GM18498 (cell line): ENCODE measurements at regions not wholly inside any gene's neighbourhood (a gene's known extent, or its start where the extent isn't known, plus 50 kb on each side); places are given as distances from the start of the nearest gene placed in this dataset.
"Not testable (repeated sequence)": the region's sequence is repeated elsewhere in the genome, so short reads cannot be mapped to it uniquely, and the experiment has no call there.

ENCODE experiments used
- ATAC-seq: cut with Tn5 transposase; IDR thresholded peaks from one replicate; pipeline ENCODE4 v1.9.1; 2021; ENCODE audit warnings: mild to moderate bottlenecking, moderate library complexity; ENCODE audit not compliant: unreplicated experiment

GRCh38 chr10:81386817-81387216 lies 488.2 kb upstream of the NRG3 start:
- no peak for ATAC-seq

DNA sequence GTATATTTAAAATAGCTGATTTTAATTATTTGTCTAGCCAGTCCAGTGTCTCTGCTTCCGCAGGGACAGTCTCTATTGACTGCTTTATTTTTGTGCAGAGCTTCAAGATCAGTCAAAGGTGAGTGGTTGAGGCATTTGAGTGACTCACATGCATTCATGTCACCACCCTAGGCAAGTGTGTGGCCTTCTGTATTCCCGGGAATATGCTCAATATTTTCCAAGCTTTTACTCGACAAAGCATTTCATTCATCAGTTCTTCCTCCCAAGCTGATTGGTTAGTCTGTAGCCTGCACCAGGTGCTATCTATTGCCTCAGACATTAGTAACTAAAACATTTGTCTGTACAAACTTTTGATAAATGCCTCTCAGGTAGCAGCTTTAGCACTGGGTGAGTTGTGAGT lies 471.5 kb upstream of the NRG3 start:
- ATAC-seq = no peak

- ATAC-seq = no peak
Observed at GRCh38 chr10:81405399-81405798, 469.6 kb upstream of the NRG3 start.

- no peak for ATAC-seq
Observed at GRCh38 chr10:81414038-81414437, 461.0 kb upstream of the NRG3 start.

DNA sequence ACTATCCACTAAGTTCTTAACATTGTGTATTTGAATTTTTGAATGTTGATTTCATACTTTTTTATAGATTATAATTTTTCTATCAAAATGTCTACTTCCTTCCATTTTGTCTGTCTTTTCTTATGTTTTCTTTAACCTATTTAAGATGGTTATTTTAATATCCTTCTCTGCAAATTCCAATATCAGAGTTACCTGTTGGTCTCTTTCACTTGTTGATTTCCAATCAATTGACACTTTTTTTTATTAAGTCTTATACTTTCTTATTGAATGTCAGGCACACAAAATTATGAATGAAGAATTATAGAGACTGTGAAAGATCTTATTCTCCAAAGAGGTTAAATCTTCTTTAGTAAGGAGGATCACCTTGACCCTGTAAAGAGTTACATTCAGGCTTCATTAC lies 448.3 kb upstream of the NRG3 start:
- ATAC-seq = no peak

- no peak for ATAC-seq
Observed at GRCh38 chr10:81428456-81429134, 446.4 kb upstream of the NRG3 start.

DNA sequence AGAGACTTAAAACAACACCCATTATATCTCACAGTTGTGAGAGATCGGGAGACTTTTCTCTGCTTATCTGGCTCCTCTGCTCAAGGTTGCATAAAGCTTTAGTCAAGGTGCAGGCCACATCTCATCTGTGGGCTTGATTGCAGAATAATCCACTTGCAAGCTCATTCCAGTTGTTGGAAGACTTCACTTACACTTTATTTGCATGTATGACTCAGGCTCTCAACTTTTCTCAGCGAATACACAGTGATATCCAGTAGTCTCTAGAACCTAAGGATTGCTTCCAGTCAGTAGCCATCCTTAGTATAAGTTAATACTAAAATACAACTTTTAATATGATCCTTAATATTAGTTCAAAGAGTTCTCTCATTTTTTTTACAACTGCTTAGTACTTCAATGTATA lies 435.5 kb upstream of the NRG3 start:
- ATAC-seq = no peak

DNA sequence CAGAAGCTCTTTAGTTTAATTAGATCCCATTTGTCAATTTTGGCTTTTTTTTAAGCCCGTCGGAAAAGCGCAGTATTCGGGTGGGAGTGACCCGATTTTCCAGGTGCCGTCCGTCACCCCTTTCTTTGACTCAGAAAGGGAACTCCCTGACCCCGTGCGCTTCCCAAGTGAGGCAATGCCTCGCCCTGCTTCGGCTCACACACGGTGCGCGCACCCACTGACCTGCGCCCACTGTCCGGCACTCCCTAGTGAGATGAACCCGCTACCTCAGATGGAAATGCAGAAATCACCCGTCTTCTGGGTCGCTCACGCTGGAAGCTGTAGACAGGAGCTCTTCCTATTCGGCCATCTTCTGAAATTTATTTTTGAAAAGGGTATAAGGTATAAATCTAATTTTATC lies 433.4 kb upstream of the NRG3 start:
- ATAC-seq = not testable (repeated sequence)

DNA sequence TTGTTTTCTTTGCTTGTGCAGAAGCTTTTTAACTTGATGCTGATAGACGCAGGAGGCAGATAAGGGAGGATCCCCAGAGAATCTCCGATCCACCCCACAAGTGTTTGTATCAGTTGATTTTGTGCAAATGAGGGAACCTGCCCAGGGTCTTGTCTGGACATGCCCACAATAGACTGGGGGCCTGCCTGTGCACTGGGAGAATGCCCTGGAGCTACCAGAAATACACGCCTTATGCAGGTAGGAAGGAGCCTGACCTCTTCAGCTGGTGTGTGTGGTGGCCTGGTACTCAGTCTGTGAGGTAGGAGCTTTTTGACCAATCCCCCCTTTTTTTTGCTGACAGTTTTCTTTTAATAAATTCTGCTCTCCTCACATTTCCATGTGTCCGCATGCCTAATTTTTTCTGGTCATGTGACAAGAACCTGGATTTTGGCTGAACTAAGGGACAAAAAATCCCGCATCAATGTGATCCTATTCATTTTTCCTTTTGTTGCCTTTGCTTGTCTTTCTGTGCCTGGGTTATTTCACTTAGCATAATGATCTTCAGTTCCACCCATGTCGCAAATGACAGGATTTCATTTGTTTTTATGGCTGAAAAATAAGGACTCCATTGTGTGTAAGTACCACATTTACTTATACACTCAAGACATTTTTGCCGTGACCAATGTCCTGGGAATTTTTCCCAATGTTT lies 430.6 kb upstream of the NRG3 start:
- no peak for ATAC-seq

DNA sequence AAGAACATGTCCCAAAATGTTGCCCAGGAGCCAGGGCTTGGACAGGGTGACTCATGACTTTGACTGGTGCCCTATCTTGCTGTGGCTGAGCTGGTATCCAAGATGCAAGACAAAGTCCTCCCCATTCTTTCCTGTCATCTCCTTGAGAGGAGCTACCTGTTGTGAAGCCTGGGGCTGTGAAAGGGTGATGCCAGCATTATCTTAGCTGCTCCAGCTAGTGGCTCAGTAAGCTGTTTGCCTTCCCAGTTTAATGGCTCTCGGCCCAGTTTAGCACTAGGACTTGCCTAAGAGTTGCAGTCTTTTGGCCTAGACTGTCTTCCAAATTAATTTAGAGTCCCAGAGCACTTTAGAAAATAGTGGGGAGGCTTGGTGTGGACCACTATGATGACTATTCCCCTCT lies 424.3 kb upstream of the NRG3 start:
- ATAC-seq = no peak

GRCh38 chr10:81472927-81473470 lies 402.0 kb upstream of the NRG3 start:
- no peak for ATAC-seq

DNA sequence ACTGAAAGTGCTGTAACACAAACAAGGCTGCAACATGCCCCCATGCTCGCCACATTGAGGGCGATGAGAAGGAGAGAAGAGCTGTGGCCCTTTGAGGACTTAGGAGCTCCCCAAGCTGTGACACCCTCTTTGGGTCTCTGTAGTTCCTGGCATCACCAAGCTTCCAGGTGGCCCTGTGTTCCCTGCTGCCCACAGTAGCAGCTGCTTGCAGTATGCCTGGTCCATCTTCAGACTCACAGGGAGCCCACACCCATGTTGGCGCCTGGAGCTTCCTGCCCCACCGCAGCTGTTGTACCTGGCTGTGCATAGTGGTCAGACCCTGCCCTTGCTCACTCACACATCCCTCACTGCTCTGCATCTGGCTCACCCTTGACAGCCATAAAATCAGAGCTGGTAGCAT lies 401.2 kb upstream of the NRG3 start:
- ATAC-seq = no peak

- ATAC-seq = no peak
Observed at GRCh38 chr10:81479316-81479715, 395.7 kb upstream of the NRG3 start.

GRCh38 chr10:81496626-81497025 lies 378.4 kb upstream of the NRG3 start:
- no peak for ATAC-seq

DNA sequence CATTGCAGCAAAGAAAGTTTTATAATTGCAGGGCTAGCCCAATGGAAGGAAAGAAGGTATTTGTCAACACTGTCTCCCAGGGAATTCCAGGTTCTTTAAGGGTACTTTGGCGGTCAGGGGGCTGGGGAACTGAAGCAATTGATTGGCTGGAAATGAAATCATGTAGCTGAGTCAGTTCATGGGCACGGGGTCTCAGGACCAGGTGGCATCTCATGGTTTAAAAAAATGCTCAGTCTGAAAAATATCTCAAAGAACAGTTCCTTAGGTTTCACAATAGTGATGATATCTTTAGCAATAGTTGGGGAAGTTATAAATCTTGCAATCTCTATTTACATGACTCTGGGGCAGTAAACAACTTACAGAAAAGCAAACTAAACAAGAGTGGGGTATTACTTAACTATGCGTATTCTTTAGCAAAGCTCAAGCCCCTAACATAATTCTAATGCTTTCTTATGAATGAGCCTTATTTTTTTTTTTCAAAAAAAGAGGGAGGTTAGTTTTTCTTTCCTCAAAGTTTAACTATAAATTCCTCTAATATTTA lies 376.9 kb upstream of the NRG3 start:
- no peak for ATAC-seq

GRCh38 chr10:81502677-81503359 lies 372.2 kb upstream of the NRG3 start:
- no peak for ATAC-seq

GRCh38 chr10:81505777-81506176 lies 369.2 kb upstream of the NRG3 start:
- ATAC-seq = not testable (repeated sequence)

GRCh38 chr10:81514811-81515210 lies 360.2 kb upstream of the NRG3 start:
- ATAC-seq = no peak

- no peak for ATAC-seq
Observed at GRCh38 chr10:81520688-81521087, 354.3 kb upstream of the NRG3 start.

- ATAC-seq = no peak
Observed at GRCh38 chr10:81524467-81524866, 350.5 kb upstream of the NRG3 start.

DNA sequence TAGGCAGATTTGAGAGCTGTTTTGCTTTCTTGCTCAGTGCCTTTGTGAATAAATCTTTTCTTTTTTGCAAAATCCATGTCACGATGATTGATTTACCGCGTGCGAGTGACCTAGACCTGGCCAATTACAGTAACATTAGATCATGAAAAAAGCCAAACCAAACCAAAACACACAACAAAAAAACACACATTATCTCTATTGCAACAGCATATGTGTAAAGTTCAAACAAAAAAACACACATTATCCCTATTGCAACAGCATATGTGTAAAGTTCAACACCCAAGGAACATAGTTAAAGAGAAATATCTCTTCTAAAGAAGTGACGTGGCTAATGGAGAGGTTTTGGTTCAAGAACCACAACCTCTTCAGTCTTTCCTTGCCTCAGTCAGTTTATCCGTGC lies 342.6 kb upstream of the NRG3 start:
- ATAC-seq = no peak

DNA sequence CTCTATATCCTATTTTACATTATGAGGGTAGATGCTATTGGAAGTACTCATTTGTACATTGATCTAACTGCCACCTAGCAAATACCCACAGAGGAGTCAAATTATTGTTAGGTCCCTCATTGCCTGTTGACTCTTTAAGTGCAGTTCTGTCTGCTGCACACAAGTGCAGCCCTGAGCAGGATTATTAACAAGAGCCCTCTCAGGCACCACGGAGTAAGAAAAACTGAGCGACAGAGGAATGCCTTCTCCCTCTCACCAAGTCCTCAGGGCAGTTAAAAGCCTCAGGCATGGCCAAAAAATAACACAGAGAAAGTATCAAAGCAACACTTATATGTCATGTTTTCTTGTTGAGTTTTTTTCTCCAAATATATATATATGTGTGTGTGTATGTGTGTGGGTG lies 340.0 kb upstream of the NRG3 start:
- no peak for ATAC-seq
